ENCODE measurements at regions not wholly inside any gene's neighbourhood (a gene's known extent, or its start where the extent isn't known, plus 50 kb on each side); places are given as distances from the start of the nearest gene placed in this dataset.

GRCh38 chr2:107618769-107619168, 207.9 kb upstream of the RGPD4 start:
- no peak overlapping the region for H3K4me3 ChIP-seq
- TF ChIP-seq POLR2A (IDR thresholded peaks at IDR 0.05) (no peak), CTCF (IDR thresholded peaks at IDR 0.05 in 4 of 5, conservative IDR thresholded peaks at IDR 0.05 in 1 of 5) (no peak)

GRCh38 chr2:107621186-107622165, 205.2 kb upstream of the RGPD4 start:
- intact Hi-C loops (cut with DNase I; ENCODE audit: low total_unique reads) (no loop called here), in situ Hi-C loops (cut with MboI; ENCODE audit: low sequenced_read_pairs in 4 of 4) (no loop called here)
- Histone ChIP-seq H3K4me1 (no peaks in the 10 kb centered on the region), H3K36me3 (no peaks in the 10 kb centered on the region), H3K27me3 (no peaks in the 10 kb centered on the region), H3K4me3 (no peak overlapping the region), H3K9me3 (no peaks in the 10 kb centered on the region), H3K27ac (no peak overlapping the region)
- DNase-seq (no peak), ATAC-seq (no peak)
- TF ChIP-seq POLR2A (IDR thresholded peaks at IDR 0.05) = no peak
- no peak for TF ChIP-seq CTCF (IDR thresholded peaks at IDR 0.05 in 4 of 5, conservative IDR thresholded peaks at IDR 0.05 in 1 of 5)

More at GRCh38 chr2:107618769-107619168, 207.9 kb upstream of the RGPD4 start:
- Histone ChIP-seq H3K9me3 (no peaks in the 10 kb centered on the region), H3K36me3 (no peaks in the 10 kb centered on the region), H3K27me3 (no peaks in the 10 kb centered on the region), H3K4me1 (no peaks in the 10 kb centered on the region), H3K27ac (no peak overlapping the region)
- in situ Hi-C loops (cut with MboI; ENCODE audit: low sequenced_read_pairs in 4 of 4) (no loop called here), intact Hi-C loops (cut with DNase I; ENCODE audit: low total_unique reads) (no loop called here)
- no peak for ATAC-seq
- DNase-seq = no peak

DNA sequence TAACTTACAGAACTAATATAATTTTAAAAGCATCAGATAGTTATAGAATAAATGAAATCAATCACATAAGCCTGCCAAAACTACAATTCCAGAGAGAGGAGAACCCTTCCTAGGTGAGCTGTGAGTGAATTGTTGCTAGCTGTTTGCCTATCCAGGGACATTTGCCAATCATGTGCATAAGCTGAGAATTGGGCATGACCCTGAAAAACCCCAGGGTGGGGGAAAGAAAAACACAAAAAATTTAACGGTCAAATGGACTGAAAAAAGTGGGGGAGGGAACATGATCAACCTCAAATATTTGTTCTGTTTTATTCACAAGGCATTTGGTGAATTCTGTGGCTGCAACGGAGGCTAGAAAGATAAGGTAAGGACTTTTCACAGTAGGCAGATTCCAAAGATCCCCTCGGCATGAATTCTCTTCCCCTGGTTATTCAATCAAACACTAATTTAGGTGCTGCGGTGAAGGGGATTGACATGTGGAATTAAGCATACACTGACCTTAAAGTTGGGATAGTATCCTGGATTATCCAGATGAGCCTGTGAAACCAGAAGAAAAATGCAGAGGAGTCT, 203.9 kb upstream of the RGPD4 start:
- ATAC-seq (no peak), DNase-seq (no peak)
- Histone ChIP-seq H3K4me3 (no peak overlapping the region), H3K27ac (no peak overlapping the region), H3K4me1 (no peaks in the 10 kb centered on the region), H3K27me3 (no peaks in the 10 kb centered on the region), H3K36me3 (no peaks in the 10 kb centered on the region), H3K9me3 (no peaks in the 10 kb centered on the region)
- in situ Hi-C loops (cut with MboI; ENCODE audit: low sequenced_read_pairs in 4 of 4) (no loop called here), intact Hi-C loops (cut with DNase I; ENCODE audit: low total_unique reads) (no loop called here)
- TF ChIP-seq CTCF (IDR thresholded peaks at IDR 0.05 in 4 of 5, conservative IDR thresholded peaks at IDR 0.05 in 1 of 5) (no peak), POLR2A (IDR thresholded peaks at IDR 0.05) (no peak)

DNA sequence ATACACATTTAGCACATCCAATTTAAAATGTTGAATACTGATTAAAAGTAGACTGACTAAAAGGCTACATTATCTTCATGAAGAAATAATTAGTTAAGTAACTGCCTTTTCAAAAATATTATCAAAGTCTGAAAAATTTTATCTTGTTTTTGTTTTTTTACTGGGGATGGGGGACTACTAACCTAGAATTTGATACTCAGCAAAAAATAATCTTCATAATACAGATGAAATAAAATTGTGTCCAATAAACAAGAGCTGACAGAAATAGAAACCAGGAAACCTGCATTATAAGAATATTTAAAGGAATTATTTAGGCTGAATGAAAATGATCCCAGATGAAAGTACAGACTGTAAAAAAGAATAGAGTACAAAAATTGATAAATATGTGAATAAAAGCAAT, 200.7 kb upstream of the RGPD4 start:
- no peaks in the 10 kb centered on the region for H3K9me3 ChIP-seq
- H3K27me3 ChIP-seq = no peaks in the 10 kb centered on the region
- DNase-seq (no peak), ATAC-seq (no peak)
- TF ChIP-seq POLR2A (IDR thresholded peaks at IDR 0.05) (no peak), CTCF (IDR thresholded peaks at IDR 0.05 in 4 of 5, conservative IDR thresholded peaks at IDR 0.05 in 1 of 5) (no peak)
- no peaks in the 10 kb centered on the region for H3K36me3 ChIP-seq
- H3K4me1 ChIP-seq = no peaks in the 10 kb centered on the region
- in situ Hi-C loops (cut with MboI; ENCODE audit: low sequenced_read_pairs in 4 of 4) = no loop called here
- intact Hi-C loops (cut with DNase I; ENCODE audit: low total_unique reads) = no loop called here
- H3K4me3 ChIP-seq = no peak overlapping the region
- no peak overlapping the region for H3K27ac ChIP-seq

All from gastrocnemius medialis (tissue), 4 donors.